Coronary artery (tissue), 2 donors: ENCODE measurements at regions not wholly inside any gene's neighbourhood (a gene's known extent, or its start where the extent isn't known, plus 50 kb on each side); places are given as distances from the start of the nearest gene placed in this dataset.
A peak's percentile ranks its signal among the peaks of the same experiment; 100 is the strongest.

Experiments
- DNase-seq: peaks from one replicate; pipeline ENCODE4 v3.0.0-alpha.2; 2017; ENCODE audit warnings: low spot score
- H3K27ac ChIP-seq, 2 donors: fragments of 200-600 bp; sonication (generic); one replicate each; pipeline ENCODE4 v1.5.1; 2016 to 2019
- H3K4me3 ChIP-seq: fragments of 200-600 bp; sonication (generic); 2 replicates; pipeline ENCODE4 v1.5.1; 2016; ENCODE audit warnings: mild to moderate bottlenecking, moderate library complexity
- CTCF ChIP-seq: fragments of 200-600 bp; sonication (generic); IDR thresholded peaks from one replicate; pipeline ENCODE4 v1.5.1; 2019; ENCODE audit warnings: antibody characterized with exemption

- Histone ChIP-seq H3K27ac (peak overlapping the region; percentile 22 to 54), H3K4me3 (no peak overlapping the region)
- no peak for DNase-seq
- TF ChIP-seq CTCF = no peak
Measured at GRCh38 chr9:89879701-89880100, 274.9 kb downstream of the GADD45G start.

- H3K4me3 ChIP-seq = no peak overlapping the region
- DNase-seq = no peak
- H3K27ac ChIP-seq = peak overlapping the region in 1 of 2 donors; percentile 54
- no peak for TF ChIP-seq CTCF
Measured at GRCh38 chr9:89880161-89880560, 275.3 kb downstream of the GADD45G start.

- no peak overlapping the region for H3K4me3 ChIP-seq
- no peak for TF ChIP-seq CTCF
- H3K27ac ChIP-seq = no peak overlapping the region
- DNase-seq = no peak
Measured at GRCh38 chr9:89880721-89881120, 275.9 kb downstream of the GADD45G start.

GRCh38 chr9:89881431-89881830 is 276.6 kb downstream of the GADD45G start:
- DNase-seq = no peak
- Histone ChIP-seq H3K4me3 (no peak overlapping the region), H3K27ac (no peak overlapping the region)
- TF ChIP-seq CTCF = no peak

GRCh38 chr9:89882930-89883361 is 278.1 kb downstream of the GADD45G start:
- Histone ChIP-seq H3K4me3 (no peak overlapping the region), H3K27ac (no peak overlapping the region)
- no peak for DNase-seq
- TF ChIP-seq CTCF = no peak

GRCh38 chr9:89883401-89884341 is 278.9 kb downstream of the GADD45G start:
- no peak overlapping the region for H3K4me3 ChIP-seq
- no peak for DNase-seq
- no peak for TF ChIP-seq CTCF
- peak overlapping the region in 1 of 2 donors; percentile 67 for H3K27ac ChIP-seq
